IgD-negative memory B cell (primary cell): ENCODE measurements at regions not wholly inside any gene's neighbourhood (a gene's known extent, or its start where the extent isn't known, plus 50 kb on each side); places are given as distances from the start of the nearest gene placed in this dataset.
A peak's percentile ranks its signal among the peaks of the same experiment; 100 is the strongest.
"Not testable (repeated sequence)": the region's sequence is repeated elsewhere in the genome, so short reads cannot be mapped to it uniquely, and the experiment has no call there.

Source experiments
- H3K27ac Mint-ChIP-seq, 3 donors: one replicate each; pipeline ENCODE4 v1.8.0; 2020 to 2022; ENCODE audit warnings: mild to moderate bottlenecking in 3 of 3, mixed read lengths in 3 of 3, moderate library complexity in 1 of 3
- H3K27me3 Mint-ChIP-seq: one replicate; pipeline ENCODE4 v1.8.0; 2021; ENCODE audit warnings: mixed read lengths
- H3K36me3 Mint-ChIP-seq: one replicate; pipeline ENCODE4 v1.8.0; 2020; ENCODE audit warnings: mild to moderate bottlenecking, mixed read lengths
- H3K4me1 Mint-ChIP-seq, 3 donors: one replicate each; pipeline ENCODE4 v1.8.0; 2020 to 2022; ENCODE audit warnings: mixed read lengths in 3 of 3, mild to moderate bottlenecking in 1 of 3
- H3K4me3 Mint-ChIP-seq, 4 donors: one replicate each; pipeline ENCODE4 v1.8.0; 2020 to 2022; ENCODE audit warnings: mild to moderate bottlenecking in 4 of 4, mixed read lengths in 4 of 4, moderate library complexity in 3 of 4
- H3K9me3 Mint-ChIP-seq, 3 donors: one replicate each; pipeline ENCODE4 v1.8.0; 2020 to 2021; ENCODE audit warnings: mixed read lengths in 3 of 3, mild to moderate bottlenecking in 1 of 3

GRCh38 chr5:145520335-145520734, 314.8 kb downstream of the PRELID2 start:
- peaks cover 2 to 6% (median 5%) of the 10 kb centered on the region in 3 donors for H3K9me3 Mint-ChIP-seq
- H3K4me3 Mint-ChIP-seq: no peak overlapping the region
- H3K27me3 Mint-ChIP-seq: no peaks in the 10 kb centered on the region
- H3K36me3 Mint-ChIP-seq: peaks cover 2% of the 10 kb centered on the region
- peak overlapping the region in 1 of 3 donors; percentile 1 for H3K27ac Mint-ChIP-seq
- no peaks in the 10 kb centered on the region for H3K4me1 Mint-ChIP-seq

GRCh38 chr5:145517588-145517987, 317.6 kb downstream of the PRELID2 start:
- not testable (repeated sequence) for H3K36me3 Mint-ChIP-seq, H3K27ac Mint-ChIP-seq, H3K4me3 Mint-ChIP-seq, H3K27me3 Mint-ChIP-seq, H3K4me1 Mint-ChIP-seq
- peaks cover 8 to 12% (median 10%) of the 10 kb centered on the region in 3 donors for H3K9me3 Mint-ChIP-seq

- Mint-ChIP-seq H3K4me1 (no peaks in the 10 kb centered on the region), H3K9me3 (peaks cover 4 to 12% (median 6%) of the 10 kb centered on the region in 3 donors), H3K27ac (no peak overlapping the region), H3K27me3 (no peaks in the 10 kb centered on the region), H3K36me3 (no peaks in the 10 kb centered on the region), H3K4me3 (no peak overlapping the region)
Observed at GRCh38 chr5:145511351-145511750, 323.8 kb downstream of the PRELID2 start.

GRCh38 chr5:145510769-145511168, 324.4 kb downstream of the PRELID2 start:
- Mint-ChIP-seq H3K4me1 (no peaks in the 10 kb centered on the region), H3K36me3 (no peaks in the 10 kb centered on the region), H3K27ac (no peak overlapping the region), H3K27me3 (no peaks in the 10 kb centered on the region), H3K4me3 (no peak overlapping the region), H3K9me3 (peaks cover 4 to 11% (median 6%) of the 10 kb centered on the region in 3 donors)

- Mint-ChIP-seq H3K4me3 (no peak overlapping the region), H3K27ac (no peak overlapping the region), H3K9me3 (peaks cover 4 to 7% (median 6%) of the 10 kb centered on the region in 3 donors), H3K4me1 (no peaks in the 10 kb centered on the region), H3K27me3 (no peaks in the 10 kb centered on the region), H3K36me3 (no peaks in the 10 kb centered on the region)
Observed at GRCh38 chr5:145510324-145510723, 324.8 kb downstream of the PRELID2 start.

- H3K27me3 Mint-ChIP-seq: no peaks in the 10 kb centered on the region
- H3K27ac Mint-ChIP-seq: no peak overlapping the region
- peaks cover 4 to 6% (median 5%) of the 10 kb centered on the region in 3 donors for H3K9me3 Mint-ChIP-seq
- no peaks in the 10 kb centered on the region for H3K36me3 Mint-ChIP-seq
- no peak overlapping the region for H3K4me3 Mint-ChIP-seq
- no peaks in the 10 kb centered on the region for H3K4me1 Mint-ChIP-seq
Observed at GRCh38 chr5:145509336-145510136, 325.6 kb downstream of the PRELID2 start.

- Mint-ChIP-seq H3K27ac (no peak overlapping the region), H3K9me3 (peaks cover 0 to 6% (median 3%) of the 10 kb centered on the region in 3 donors), H3K4me1 (no peaks in the 10 kb centered on the region), H3K36me3 (no peaks in the 10 kb centered on the region), H3K4me3 (no peak overlapping the region), H3K27me3 (no peaks in the 10 kb centered on the region)
Observed at GRCh38 chr5:145506185-145506850, 328.8 kb downstream of the PRELID2 start.

- no peaks in the 10 kb centered on the region for H3K36me3 Mint-ChIP-seq
- H3K4me1 Mint-ChIP-seq: no peaks in the 10 kb centered on the region
- H3K27me3 Mint-ChIP-seq: no peaks in the 10 kb centered on the region
- H3K27ac Mint-ChIP-seq: no peak overlapping the region
- peaks cover 0 to 6% (median 5%) of the 10 kb centered on the region in 3 donors for H3K9me3 Mint-ChIP-seq
- H3K4me3 Mint-ChIP-seq: no peak overlapping the region
Observed at GRCh38 chr5:145502906-145503305, 332.2 kb downstream of the PRELID2 start.

GRCh38 chr5:145500710-145501109, 334.4 kb downstream of the PRELID2 start:
- Mint-ChIP-seq H3K27me3 (no peaks in the 10 kb centered on the region), H3K36me3 (no peaks in the 10 kb centered on the region), H3K4me1 (no peaks in the 10 kb centered on the region), H3K4me3 (no peak overlapping the region), H3K27ac (no peak overlapping the region), H3K9me3 (peaks cover 0 to 9% (median 5%) of the 10 kb centered on the region in 3 donors)

GRCh38 chr5:145499483-145499882, 335.7 kb downstream of the PRELID2 start:
- Mint-ChIP-seq H3K36me3 (no peaks in the 10 kb centered on the region), H3K4me3 (no peak overlapping the region), H3K4me1 (no peaks in the 10 kb centered on the region), H3K27ac (no peak overlapping the region), H3K27me3 (no peaks in the 10 kb centered on the region), H3K9me3 (peaks cover 0 to 9% (median 5%) of the 10 kb centered on the region in 3 donors)

- H3K27me3 Mint-ChIP-seq: no peaks in the 10 kb centered on the region
- H3K27ac Mint-ChIP-seq: no peak overlapping the region
- no peaks in the 10 kb centered on the region for H3K4me1 Mint-ChIP-seq
- no peak overlapping the region for H3K4me3 Mint-ChIP-seq
- peaks cover 2 to 12% (median 4%) of the 10 kb centered on the region in 3 donors for H3K9me3 Mint-ChIP-seq
- H3K36me3 Mint-ChIP-seq: no peaks in the 10 kb centered on the region
Observed at GRCh38 chr5:145497052-145497451, 338.1 kb downstream of the PRELID2 start.

- Mint-ChIP-seq H3K27me3 (no peaks in the 10 kb centered on the region), H3K4me3 (no peak overlapping the region), H3K36me3 (no peaks in the 10 kb centered on the region), H3K9me3 (peaks cover 1 to 7% (median 2%) of the 10 kb centered on the region in 3 donors), H3K27ac (no peak overlapping the region), H3K4me1 (no peaks in the 10 kb centered on the region)
Observed at GRCh38 chr5:145495741-145496140, 339.4 kb downstream of the PRELID2 start.

GRCh38 chr5:145495196-145495595, 339.9 kb downstream of the PRELID2 start:
- Mint-ChIP-seq H3K4me1 (no peaks in the 10 kb centered on the region), H3K27me3 (no peaks in the 10 kb centered on the region), H3K4me3 (no peak overlapping the region), H3K27ac (no peak overlapping the region), H3K36me3 (no peaks in the 10 kb centered on the region), H3K9me3 (peaks cover 1 to 7% (median 2%) of the 10 kb centered on the region in 3 donors)

- Mint-ChIP-seq H3K9me3 (peaks cover 1 to 7% (median 2%) of the 10 kb centered on the region in 3 donors), H3K4me1 (no peaks in the 10 kb centered on the region), H3K27ac (no peak overlapping the region), H3K36me3 (no peaks in the 10 kb centered on the region), H3K27me3 (no peaks in the 10 kb centered on the region), H3K4me3 (no peak overlapping the region)
Observed at GRCh38 chr5:145493435-145493834, 341.7 kb downstream of the PRELID2 start.

- H3K4me1 Mint-ChIP-seq: no peaks in the 10 kb centered on the region
- no peaks in the 10 kb centered on the region for H3K36me3 Mint-ChIP-seq
- peaks cover 0 to 4% (median 2%) of the 10 kb centered on the region in 3 donors for H3K9me3 Mint-ChIP-seq
- no peak overlapping the region for H3K4me3 Mint-ChIP-seq
- no peaks in the 10 kb centered on the region for H3K27me3 Mint-ChIP-seq
- no peak overlapping the region for H3K27ac Mint-ChIP-seq
Observed at GRCh38 chr5:145489516-145489915, 345.6 kb downstream of the PRELID2 start.

GRCh38 chr5:145484158-145484557, 351.0 kb downstream of the PRELID2 start:
- Mint-ChIP-seq H3K4me3 (no peak overlapping the region), H3K9me3 (peaks cover 0 to 2% (median 0%) of the 10 kb centered on the region in 3 donors), H3K27ac (no peak overlapping the region), H3K36me3 (no peaks in the 10 kb centered on the region), H3K4me1 (no peaks in the 10 kb centered on the region), H3K27me3 (no peaks in the 10 kb centered on the region)
